ENCODE measurements at regions not wholly inside any gene's neighbourhood (a gene's known extent, or its start where the extent isn't known, plus 50 kb on each side); places are given as distances from the start of the nearest gene placed in this dataset.

- TF ChIP-seq BCL3 (CRISPR knock-in tag; IDR thresholded peaks at IDR 0.05), result no peak
- no peak for TF ChIP-seq DR1 (CRISPR knock-in tag; IDR thresholded peaks at IDR 0.05)
- no peak for TF ChIP-seq RAD21 (CRISPR knock-in tag; IDR thresholded peaks at IDR 0.05)
- no peak for TF ChIP-seq SIN3A (IDR thresholded peaks at IDR 0.05; ENCODE audit: borderline replicate concordance, low read depth, low read length)
- TF ChIP-seq ZNF331 (CRISPR knock-in tag; IDR thresholded peaks at IDR 0.05), result no peak
- TF ChIP-seq CTCF (CRISPR knock-in tag; IDR thresholded peaks at IDR 0.05), result no peak
- TF ChIP-seq ZNF549 (CRISPR knock-in tag; IDR thresholded peaks at IDR 0.05), result no peak
- TF ChIP-seq ZFP41 (CRISPR knock-in tag; IDR thresholded peaks at IDR 0.05; ENCODE audit: borderline replicate concordance), result no peak
- no peak for TF ChIP-seq ZSCAN9 (CRISPR knock-in tag; IDR thresholded peaks at IDR 0.05; ENCODE audit: borderline replicate concordance)
- no peak for TF ChIP-seq FOSL1 (CRISPR knock-in tag; IDR thresholded peaks at IDR 0.05; ENCODE audit: borderline replicate concordance)
- no peak for TF ChIP-seq SP140L (CRISPR knock-in tag; IDR thresholded peaks at IDR 0.05; ENCODE audit: borderline replicate concordance)
- no peak for TF ChIP-seq ZNF510 (CRISPR knock-in tag; IDR thresholded peaks at IDR 0.05; ENCODE audit: low read depth)
These were observed 410.7 kb upstream of the GOT2 start for GRCh38 chr16:59144841-59145240.

Data from HepG2 (cell line).